Mesenchymal stem cell (in vitro differentiated cells and primary cell): ENCODE measurements at regions not wholly inside any gene's neighbourhood (a gene's known extent, or its start where the extent isn't known, plus 50 kb on each side); places are given as distances from the start of the nearest gene placed in this dataset.
"Not testable (repeated sequence)": the region's sequence is repeated elsewhere in the genome, so short reads cannot be mapped to it uniquely, and the experiment has no call there.

Experiments used
- DNase-seq: peaks from one replicate; pipeline ENCODE4 v3.0.0-alpha.2; 2013
- H2AFZ ChIP-seq: one replicate; pipeline ENCODE4 v1.6.1; 2013; ENCODE audit warnings: low read depth, mild to moderate bottlenecking, control low read depth, inconsistent platforms, low read length, moderate library complexity
- H2AK5ac ChIP-seq: 2 replicates; pipeline ENCODE4 v1.6.1; 2013; ENCODE audit warnings: low read length, moderate library complexity, mild to moderate bottlenecking, inconsistent platforms; ENCODE audit not compliant: severe bottlenecking
- H2BK120ac ChIP-seq: one replicate; pipeline ENCODE4 v1.6.1; 2013; ENCODE audit warnings: low read depth, mild to moderate bottlenecking, inconsistent platforms, low read length, moderate library complexity
- H2BK12ac ChIP-seq, 2 experiments: one replicate each; pipeline ENCODE4 v1.6.1; 2013; ENCODE audit warnings: inconsistent platforms in 2 of 2, low read length in 2 of 2, mild to moderate bottlenecking in 2 of 2, moderate library complexity in 2 of 2, control low read depth in 1 of 2
- H2BK15ac ChIP-seq: one replicate; pipeline ENCODE4 v1.6.1; 2013; ENCODE audit warnings: mild to moderate bottlenecking, low read depth, inconsistent platforms; ENCODE audit not compliant: poor library complexity, severe bottlenecking
- H2BK5ac ChIP-seq: 2 replicates; pipeline ENCODE4 v1.6.1; 2013; ENCODE audit warnings: low read depth, mild to moderate bottlenecking, low read length, control low read depth, inconsistent platforms; ENCODE audit not compliant: poor library complexity, severe bottlenecking
- H3K14ac ChIP-seq, 2 experiments: one replicate each; pipeline ENCODE4 v1.6.1; 2013; ENCODE audit warnings: inconsistent platforms in 2 of 2, low read length in 2 of 2, control low read depth in 1 of 2, mild to moderate bottlenecking in 1 of 2, moderate library complexity in 1 of 2
- H3K18ac ChIP-seq, 2 experiments: one replicate each; pipeline ENCODE4 v1.6.1; 2013; ENCODE audit warnings: inconsistent platforms in 2 of 2, low read length in 2 of 2, control low read depth in 1 of 2, low read depth in 1 of 2, mild to moderate bottlenecking in 1 of 2
- H3K23ac ChIP-seq, 2 experiments: one replicate each; pipeline ENCODE4 v1.6.1; 2013; ENCODE audit warnings: inconsistent platforms in 2 of 2, low read length in 2 of 2, mild to moderate bottlenecking in 2 of 2, moderate library complexity in 2 of 2, control low read depth in 1 of 2
- H3K27ac ChIP-seq: 2 replicates; pipeline ENCODE4 v1.5.1; 2013; ENCODE audit warnings: mild to moderate bottlenecking, moderate library complexity, low read length, control low read depth, inconsistent platforms; ENCODE audit not compliant: poor library complexity, severe bottlenecking
- H3K27me3 ChIP-seq, 2 experiments: 2 replicates each; pipeline versions ENCODE4 v1.6.1 to v1.7.0; 2013; ENCODE audit warnings: low read length in 2 of 2, mild to moderate bottlenecking in 2 of 2, moderate library complexity in 2 of 2, control low read depth in 1 of 2, inconsistent platforms in 1 of 2; ENCODE audit not compliant: control insufficient read depth in 1 of 2, insufficient read depth in 1 of 2
- H3K36me3 ChIP-seq, 2 experiments: 2 replicates each; pipeline versions ENCODE4 v1.6.1 to v1.7.0; 2013; ENCODE audit warnings: low read length in 2 of 2, control low read depth in 1 of 2, inconsistent platforms in 1 of 2, low read depth in 1 of 2, mild to moderate bottlenecking in 1 of 2; ENCODE audit not compliant: insufficient read depth in 2 of 2, control insufficient read depth in 1 of 2
- H3K4ac ChIP-seq, 2 experiments: one replicate each; pipeline ENCODE4 v1.6.1; 2013; ENCODE audit warnings: inconsistent platforms in 2 of 2, low read length in 2 of 2, mild to moderate bottlenecking in 2 of 2, moderate library complexity in 2 of 2, control low read depth in 1 of 2, low read depth in 1 of 2
- H3K4me1 ChIP-seq: 2 replicates; pipeline ENCODE4 v1.6.1; 2013; ENCODE audit warnings: low read depth, low read length, control low read depth; ENCODE audit not compliant: control insufficient read depth, insufficient read depth
- H3K4me2 ChIP-seq: 2 replicates; pipeline ENCODE4 v1.6.1; 2013; ENCODE audit warnings: low read length, mild to moderate bottlenecking, inconsistent platforms; ENCODE audit not compliant: poor library complexity, severe bottlenecking
- H3K4me3 ChIP-seq, 2 experiments: 2 replicates each; pipeline versions ENCODE4 v1.5.1 to v1.7.0; 2013; ENCODE audit warnings: low read length in 2 of 2, mild to moderate bottlenecking in 2 of 2, control low read depth in 1 of 2, low read depth in 1 of 2; ENCODE audit not compliant: insufficient read depth in 1 of 2
- H3K79me1 ChIP-seq: replicated peaks from 2 replicates; pipeline ENCODE4 v1.6.1; 2013; ENCODE audit warnings: mild to moderate bottlenecking, control low read depth, low read length, inconsistent platforms; ENCODE audit not compliant: poor library complexity, severe bottlenecking
- H3K9ac ChIP-seq: 2 replicates; pipeline ENCODE4 v1.7.0; 2013; ENCODE audit warnings: mild to moderate bottlenecking, low read length, moderate library complexity
- H3K9me3 ChIP-seq: 2 replicates; pipeline ENCODE4 v1.7.0; 2013; ENCODE audit warnings: mild to moderate bottlenecking, low read length; ENCODE audit not compliant: control insufficient read depth
- H4K8ac ChIP-seq: one replicate; pipeline ENCODE4 v1.6.1; 2013; ENCODE audit warnings: inconsistent platforms, mild to moderate bottlenecking, low read length, moderate library complexity
- H4K91ac ChIP-seq: one replicate; pipeline ENCODE4 v1.6.1; 2013; ENCODE audit warnings: mild to moderate bottlenecking, low read length, inconsistent platforms
- WGBS: methylation state at CpG from one replicate; pipeline ENCODE4 v1.1.7; 2013; ENCODE audit warnings: mixed read lengths; 5-methylcytosine and 5-hydroxymethylcytosine counted together

- Histone ChIP-seq H3K79me1 (no peaks in the 10 kb centered on the region), H3K27me3 (no peaks in the 10 kb centered on the region), H3K23ac (no peak overlapping the region), H4K8ac (no peak overlapping the region), H2AK5ac (no peak overlapping the region), H3K4me2 (no peak overlapping the region), H3K36me3 (no peaks in the 10 kb centered on the region), H3K4me3 (no peak overlapping the region), H2BK15ac (no peak overlapping the region), H2BK120ac (no peak overlapping the region), H3K27ac (peak overlapping the region; percentile 8), H4K91ac (no peak overlapping the region), H2AFZ (no peak overlapping the region), H3K4ac (no peak overlapping the region), H3K9ac (no peak overlapping the region), H3K4me1 (peaks cover 2% of the 10 kb centered on the region), H2BK12ac (no peak overlapping the region), H3K9me3 (no peaks in the 10 kb centered on the region), H3K14ac (no peak overlapping the region), H2BK5ac (no peak overlapping the region), H3K18ac (no peak overlapping the region)
- no peak for DNase-seq
- 33% methylated on average over 1 of the region's 1 CpG for WGBS
Observed at GRCh38 chr7:142563470-142563869, 185.8 kb upstream of the PRSS1 start.

GRCh38 chr7:142562688-142563087, 186.6 kb upstream of the PRSS1 start:
- no peak overlapping the region for H2BK12ac ChIP-seq
- H3K9ac ChIP-seq, result no peak overlapping the region
- no peak overlapping the region for H3K4me3 ChIP-seq
- H2BK5ac ChIP-seq, result no peak overlapping the region
- H2BK120ac ChIP-seq, result no peak overlapping the region
- peaks cover 4% of the 10 kb centered on the region for H3K4me1 ChIP-seq
- no peak overlapping the region for H3K4me2 ChIP-seq
- H4K8ac ChIP-seq, result no peak overlapping the region
- peak overlapping the region; percentile 74 for H2AK5ac ChIP-seq
- no peaks in the 10 kb centered on the region for H3K36me3 ChIP-seq
- no peak overlapping the region for H2BK15ac ChIP-seq
- H3K27me3 ChIP-seq, result no peaks in the 10 kb centered on the region
- no peak overlapping the region for H3K23ac ChIP-seq
- WGBS, result 80% methylated on average over 1 of the region's 1 CpG
- no peak overlapping the region for H3K14ac ChIP-seq
- H3K9me3 ChIP-seq, result no peaks in the 10 kb centered on the region
- no peak overlapping the region for H3K18ac ChIP-seq
- H2AFZ ChIP-seq, result no peak overlapping the region
- H4K91ac ChIP-seq, result no peak overlapping the region
- no peak overlapping the region for H3K4ac ChIP-seq
- DNase-seq, result no peak
- no peak overlapping the region for H3K27ac ChIP-seq
- no peaks in the 10 kb centered on the region for H3K79me1 ChIP-seq

GRCh38 chr7:142561396-142561795, 187.9 kb upstream of the PRSS1 start:
- not testable (repeated sequence) for H3K9ac ChIP-seq, H2BK5ac ChIP-seq, H3K4me3 ChIP-seq, H4K8ac ChIP-seq, H2AK5ac ChIP-seq, H2BK120ac ChIP-seq, H3K9me3 ChIP-seq, H2BK15ac ChIP-seq, H2AFZ ChIP-seq, H3K36me3 ChIP-seq, H3K27ac ChIP-seq, H4K91ac ChIP-seq, H3K4me2 ChIP-seq, H3K23ac ChIP-seq, H2BK12ac ChIP-seq, H3K4ac ChIP-seq, DNase-seq, H3K79me1 ChIP-seq, H3K27me3 ChIP-seq, H3K4me1 ChIP-seq, H3K18ac ChIP-seq, H3K14ac ChIP-seq
- WGBS, result 97% methylated on average over 3 of the region's 3 CpGs

GRCh38 chr7:142560770-142561169, 188.5 kb upstream of the PRSS1 start:
- H2BK12ac ChIP-seq, H3K27me3 ChIP-seq, H2AK5ac ChIP-seq, H3K9ac ChIP-seq, H3K14ac ChIP-seq, H2BK120ac ChIP-seq, DNase-seq, H2BK5ac ChIP-seq, H3K4me3 ChIP-seq, H4K91ac ChIP-seq, H3K36me3 ChIP-seq, H3K4me2 ChIP-seq, H3K4ac ChIP-seq, H3K79me1 ChIP-seq, H3K23ac ChIP-seq, H3K9me3 ChIP-seq, H2AFZ ChIP-seq, H3K18ac ChIP-seq, H2BK15ac ChIP-seq, H3K27ac ChIP-seq, H3K4me1 ChIP-seq, H4K8ac ChIP-seq: not testable (repeated sequence)
- WGBS, result 92% methylated on average over 2 of the region's 6 CpGs
